H1 (cell line): ENCODE measurements at regions not wholly inside any gene's neighbourhood (a gene's known extent, or its start where the extent isn't known, plus 50 kb on each side); places are given as distances from the start of the nearest gene placed in this dataset.

Source experiments
- CEBPB ChIP-seq: IDR thresholded peaks from 2 replicates; pipeline ENCODE4 v1.6.1; 2012; ENCODE audit warnings: low read depth, low read length
- EZH2 ChIP-seq: fragments of 200-600 bp; sonication (generic); IDR thresholded peaks from 2 replicates; pipeline ENCODE4 v1.7.1; 2012; ENCODE audit warnings: low read depth, mild to moderate bottlenecking, moderate library complexity, low read length, inconsistent platforms; ENCODE audit not compliant: severe bottlenecking
- JUN ChIP-seq: IDR thresholded peaks from 2 replicates; pipeline ENCODE4 v1.6.1; 2011; ENCODE audit warnings: low read depth, mild to moderate bottlenecking, improper control_type of control experiment, low read length

DNA sequence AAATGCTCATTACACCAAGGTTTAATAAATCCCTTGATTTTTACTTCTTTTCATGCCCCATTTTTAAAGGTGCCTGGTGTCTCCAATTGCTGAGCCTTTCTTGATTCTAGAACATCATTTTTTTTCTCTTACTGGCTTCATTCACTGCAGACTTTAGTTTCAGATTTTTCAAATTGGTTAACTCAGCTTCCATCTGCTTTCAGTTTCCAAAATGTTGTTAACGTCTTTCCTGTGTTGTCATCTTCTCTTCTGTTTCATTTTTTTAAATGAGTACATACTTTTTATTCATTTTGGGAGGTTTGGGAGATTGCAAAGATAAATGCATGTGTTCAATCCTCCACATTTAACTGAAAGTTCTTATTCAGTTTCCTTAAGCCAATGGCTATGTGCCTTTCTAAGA is 126.4 kb upstream of the CCNG1 start (continued):
- TF ChIP-seq EZH2 = no peak
- TF ChIP-seq CEBPB = no peak
- TF ChIP-seq JUN = no peak
